IPS DF 19.7 (cell line): ENCODE measurements at regions not wholly inside any gene's neighbourhood (a gene's known extent, or its start where the extent isn't known, plus 50 kb on each side); places are given as distances from the start of the nearest gene placed in this dataset.

ENCODE experiments used
- DNase-seq: peaks from one replicate; pipeline ENCODE4 v3.0.0-alpha.2; 2013; ENCODE audit warnings: low read depth, low spot score

- DNase-seq = no peak
These were observed 52.3 kb downstream of the HDGFL1 start for GRCh38 chr6:22621701-22622100.

GRCh38 chr6:22622351-22622750 lies 53.0 kb downstream of the HDGFL1 start:
- DNase-seq = no peak

GRCh38 chr6:22622813-22623212 lies 53.4 kb downstream of the HDGFL1 start:
- no peak for DNase-seq

GRCh38 chr6:22627644-22628043 lies 58.3 kb downstream of the HDGFL1 start:
- no peak for DNase-seq

GRCh38 chr6:22631091-22631490 lies 61.7 kb downstream of the HDGFL1 start:
- no peak for DNase-seq

- DNase-seq = no peak
These were observed 63.3 kb downstream of the HDGFL1 start for GRCh38 chr6:22632581-22633145.

- DNase-seq = no peak
These were observed 67.1 kb downstream of the HDGFL1 start for GRCh38 chr6:22636452-22636851.

- no peak for DNase-seq
These were observed 68.4 kb downstream of the HDGFL1 start for GRCh38 chr6:22637782-22638181.

- no peak for DNase-seq
These were observed 69.0 kb downstream of the HDGFL1 start for GRCh38 chr6:22638320-22638719.

GRCh38 chr6:22642254-22642653 lies 72.9 kb downstream of the HDGFL1 start:
- no peak for DNase-seq

- DNase-seq = no peak
These were observed 74.4 kb downstream of the HDGFL1 start for GRCh38 chr6:22643780-22644179.

GRCh38 chr6:22647719-22648118 lies 78.4 kb downstream of the HDGFL1 start:
- no peak for DNase-seq

GRCh38 chr6:22651731-22652130 lies 82.4 kb downstream of the HDGFL1 start:
- no peak for DNase-seq

- DNase-seq = no peak
These were observed 84.7 kb downstream of the HDGFL1 start for GRCh38 chr6:22653980-22654610.

- DNase-seq = no peak
These were observed 87.5 kb downstream of the HDGFL1 start for GRCh38 chr6:22656706-22657351.

- DNase-seq = no peak
These were observed 88.1 kb downstream of the HDGFL1 start for GRCh38 chr6:22657352-22657980.

- no peak for DNase-seq
These were observed 88.8 kb downstream of the HDGFL1 start for GRCh38 chr6:22658183-22658582.

GRCh38 chr6:22658934-22659333 lies 89.6 kb downstream of the HDGFL1 start:
- DNase-seq = no peak

GRCh38 chr6:22664968-22665367 lies 95.6 kb downstream of the HDGFL1 start:
- DNase-seq = no peak

GRCh38 chr6:22666021-22666420 lies 96.7 kb downstream of the HDGFL1 start:
- DNase-seq = no peak

GRCh38 chr6:22666586-22666985 lies 97.2 kb downstream of the HDGFL1 start:
- no peak for DNase-seq

GRCh38 chr6:22667855-22668254 lies 98.5 kb downstream of the HDGFL1 start:
- DNase-seq = no peak

- no peak for DNase-seq
These were observed 98.9 kb downstream of the HDGFL1 start for GRCh38 chr6:22668307-22668706.
